HG02981 (cell line): ENCODE measurements at regions not wholly inside any gene's neighbourhood (a gene's known extent, or its start where the extent isn't known, plus 50 kb on each side); places are given as distances from the start of the nearest gene placed in this dataset.
"Not testable (repeated sequence)": the region's sequence is repeated elsewhere in the genome, so short reads cannot be mapped to it uniquely, and the experiment has no call there.

ENCODE experiments used
- ATAC-seq: cut with Tn5 transposase; IDR thresholded peaks from one replicate; pipeline ENCODE4 v1.9.1; 2021; ENCODE audit warnings: mild to moderate bottlenecking, moderate library complexity; ENCODE audit not compliant: unreplicated experiment

- ATAC-seq: no peak
Measured at GRCh38 chr10:25707976-25708671, 225.9 kb upstream of the MYO3A start.

GRCh38 chr10:25713894-25714240 is 220.2 kb upstream of the MYO3A start:
- ATAC-seq: no peak

GRCh38 chr10:25724241-25724640 is 209.8 kb upstream of the MYO3A start:
- no peak for ATAC-seq

- peak; percentile 69 for ATAC-seq
Measured at GRCh38 chr10:25725917-25726716, 207.9 kb upstream of the MYO3A start.

GRCh38 chr10:25738776-25739175 is 195.3 kb upstream of the MYO3A start:
- no peak for ATAC-seq

GRCh38 chr10:25743832-25744231 is 190.2 kb upstream of the MYO3A start:
- ATAC-seq: no peak

GRCh38 chr10:25744574-25744973 is 189.5 kb upstream of the MYO3A start:
- ATAC-seq: no peak

GRCh38 chr10:25745976-25746375 is 188.1 kb upstream of the MYO3A start:
- no peak for ATAC-seq

GRCh38 chr10:25747084-25747483 is 186.9 kb upstream of the MYO3A start:
- no peak for ATAC-seq

GRCh38 chr10:25748509-25748908 is 185.5 kb upstream of the MYO3A start:
- no peak for ATAC-seq

GRCh38 chr10:25753776-25754175 is 180.3 kb upstream of the MYO3A start:
- no peak for ATAC-seq

GRCh38 chr10:25755874-25756273 is 178.2 kb upstream of the MYO3A start:
- not testable (repeated sequence) for ATAC-seq

GRCh38 chr10:25756784-25757183 is 177.2 kb upstream of the MYO3A start:
- no peak for ATAC-seq

- no peak for ATAC-seq
Measured at GRCh38 chr10:25758041-25758457, 176.0 kb upstream of the MYO3A start.

GRCh38 chr10:25758511-25758910 is 175.5 kb upstream of the MYO3A start:
- no peak for ATAC-seq

GRCh38 chr10:25761937-25762336 is 172.1 kb upstream of the MYO3A start:
- no peak for ATAC-seq

GRCh38 chr10:25766213-25766612 is 167.8 kb upstream of the MYO3A start:
- ATAC-seq: no peak

- no peak for ATAC-seq
Measured at GRCh38 chr10:25766687-25767221, 167.3 kb upstream of the MYO3A start.

- ATAC-seq: no peak
Measured at GRCh38 chr10:25768167-25768566, 165.9 kb upstream of the MYO3A start.

GRCh38 chr10:25778646-25779045 is 155.4 kb upstream of the MYO3A start:
- ATAC-seq: no peak

- ATAC-seq: no peak
Measured at GRCh38 chr10:25786161-25786560, 147.9 kb upstream of the MYO3A start.

GRCh38 chr10:25786899-25787298 is 147.1 kb upstream of the MYO3A start:
- ATAC-seq: no peak
